GM19240 (cell line): ENCODE measurements at regions not wholly inside any gene's neighbourhood (a gene's known extent, or its start where the extent isn't known, plus 50 kb on each side); places are given as distances from the start of the nearest gene placed in this dataset.
"Not testable (repeated sequence)": the region's sequence is repeated elsewhere in the genome, so short reads cannot be mapped to it uniquely, and the experiment has no call there.

Source experiments
- DNase-seq: peaks from one replicate; pipeline ENCODE4 v3.0.0; 2011; ENCODE audit warnings: low spot score; ENCODE audit not compliant: insufficient read length

- DNase-seq = no peak
These were observed 158.9 kb downstream of the HINT1 start for GRCh38 chr5:131005963-131006684.

- DNase-seq = no peak
These were observed 163.5 kb downstream of the HINT1 start for GRCh38 chr5:131001507-131001906.

GRCh38 chr5:131000289-131000688 is 164.8 kb downstream of the HINT1 start:
- DNase-seq = no peak

DNA sequence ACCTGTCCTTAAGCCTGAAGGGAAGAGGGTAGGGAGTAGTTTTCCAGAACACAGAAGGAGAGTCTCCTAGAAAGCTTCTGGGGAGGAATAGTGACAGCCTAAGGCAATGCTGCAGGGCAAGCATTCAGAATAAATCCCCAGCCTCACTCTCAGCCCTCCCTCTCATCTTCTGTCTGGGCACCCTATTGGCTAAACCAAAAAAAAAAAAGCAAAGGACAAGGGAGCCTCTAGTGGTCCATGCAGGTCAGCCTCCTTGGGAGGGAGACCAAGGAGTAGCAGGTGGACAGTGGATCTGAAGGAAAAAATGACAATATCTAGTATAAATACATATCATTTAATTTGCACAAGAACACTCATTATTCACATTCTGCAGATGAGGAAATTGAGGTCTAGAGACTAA is 168.3 kb downstream of the HINT1 start:
- not testable (repeated sequence) for DNase-seq

DNA sequence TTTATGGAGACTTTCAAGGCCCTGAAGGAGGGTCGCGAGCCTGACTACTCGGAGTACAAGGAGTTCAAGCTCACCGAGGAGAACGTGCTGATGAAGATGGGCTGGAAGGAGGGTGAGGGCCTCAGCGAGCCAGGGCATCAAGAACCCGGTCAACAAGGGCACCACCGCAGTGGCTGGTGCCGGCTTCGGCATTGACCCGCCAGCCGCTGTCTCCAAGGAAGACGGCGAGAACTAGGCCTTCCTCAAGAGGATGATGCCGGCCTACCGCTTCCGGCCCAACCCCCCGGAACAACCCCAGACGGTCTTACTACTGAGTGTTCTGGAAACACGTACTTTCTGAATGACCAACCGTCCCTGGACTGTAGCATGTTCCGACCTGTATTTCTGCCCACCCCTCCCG is 169.2 kb downstream of the HINT1 start:
- no peak for DNase-seq

- DNase-seq = no peak
These were observed 169.9 kb downstream of the HINT1 start for GRCh38 chr5:130995254-130995515.

GRCh38 chr5:130994496-130995253 is 170.4 kb downstream of the HINT1 start:
- no peak for DNase-seq

- no peak for DNase-seq
These were observed 172.4 kb downstream of the HINT1 start for GRCh38 chr5:130992621-130993020.

- DNase-seq = no peak
These were observed 173.0 kb downstream of the HINT1 start for GRCh38 chr5:130992095-130992494.

DNA sequence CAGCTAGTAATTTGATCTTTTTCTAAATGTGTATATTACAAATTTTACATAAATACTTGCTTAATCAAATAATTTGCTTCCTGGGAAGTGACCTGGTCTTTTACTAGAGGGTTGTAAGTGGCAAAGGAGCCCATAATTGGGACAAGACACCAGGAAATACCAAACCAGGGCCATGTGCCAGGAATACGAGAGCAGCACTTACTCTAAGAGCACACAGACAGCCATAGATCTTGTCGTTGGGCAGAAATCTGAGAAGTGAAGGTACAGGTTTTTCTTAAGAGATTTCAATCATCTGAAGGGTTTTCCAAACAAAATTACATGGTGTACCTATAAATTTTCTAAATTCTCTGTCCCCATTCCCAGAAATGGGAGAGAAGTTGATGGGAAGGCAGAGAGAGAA is 179.3 kb downstream of the HINT1 start:
- no peak for DNase-seq

DNA sequence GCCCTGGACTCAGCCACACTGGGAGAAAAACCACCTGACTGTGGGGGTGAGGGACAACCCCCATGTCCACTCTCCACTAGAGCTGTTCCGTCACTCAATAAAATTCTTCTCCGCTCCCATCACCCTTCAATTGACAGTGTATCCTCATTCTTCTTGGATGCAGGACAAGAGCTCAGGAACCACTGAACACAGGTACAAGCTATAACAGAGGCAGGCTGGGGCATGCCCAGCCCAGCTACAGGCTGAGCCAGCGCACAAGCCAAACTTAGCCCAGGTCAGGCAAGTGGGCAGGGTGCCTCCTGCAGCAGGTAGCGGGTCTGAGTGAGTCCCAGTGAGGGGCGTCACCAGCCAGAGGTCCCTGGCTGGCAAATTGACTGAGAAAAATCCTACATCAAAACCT is 183.4 kb downstream of the HINT1 start:
- no peak for DNase-seq

DNA sequence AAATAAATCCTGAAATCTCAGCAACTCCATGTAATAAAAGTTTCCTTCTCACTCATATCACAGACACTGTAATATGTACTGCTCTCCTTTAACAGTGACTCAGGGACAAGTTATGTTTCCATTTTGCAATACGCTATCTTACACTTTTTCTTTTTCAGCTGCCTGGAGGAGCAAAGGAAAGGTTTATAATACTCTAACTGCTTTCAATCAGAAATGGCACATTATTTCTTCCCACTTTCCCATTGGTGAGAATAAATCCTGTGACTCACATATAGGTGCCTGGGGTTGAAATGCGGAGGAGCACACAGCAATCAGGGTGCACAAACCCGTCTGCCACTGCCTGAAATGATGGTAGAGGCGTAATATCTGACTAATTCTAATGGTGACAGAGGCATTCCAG is 186.6 kb downstream of the HINT1 start:
- DNase-seq = no peak

DNA sequence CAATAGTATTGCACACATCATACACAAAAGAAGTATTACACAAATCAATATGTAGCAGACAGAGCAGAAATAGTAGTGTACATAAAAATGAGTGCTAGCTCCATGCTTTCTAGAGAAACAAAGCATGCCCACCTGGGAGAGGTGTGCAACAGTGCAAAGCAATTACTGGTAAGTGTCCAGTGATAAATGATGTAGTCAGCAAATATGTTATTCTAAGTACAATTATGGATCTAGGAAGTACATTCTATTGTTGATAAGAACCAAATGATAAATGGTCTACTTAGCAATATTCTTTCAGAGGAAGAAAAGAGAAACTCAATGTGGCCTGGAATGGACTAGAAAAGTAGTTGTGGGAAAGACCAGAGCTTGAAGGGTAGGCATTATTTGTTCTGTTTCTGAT is 188.6 kb downstream of the HINT1 start:
- DNase-seq = no peak

GRCh38 chr5:130975847-130976246 is 189.2 kb downstream of the HINT1 start:
- DNase-seq = no peak

DNA sequence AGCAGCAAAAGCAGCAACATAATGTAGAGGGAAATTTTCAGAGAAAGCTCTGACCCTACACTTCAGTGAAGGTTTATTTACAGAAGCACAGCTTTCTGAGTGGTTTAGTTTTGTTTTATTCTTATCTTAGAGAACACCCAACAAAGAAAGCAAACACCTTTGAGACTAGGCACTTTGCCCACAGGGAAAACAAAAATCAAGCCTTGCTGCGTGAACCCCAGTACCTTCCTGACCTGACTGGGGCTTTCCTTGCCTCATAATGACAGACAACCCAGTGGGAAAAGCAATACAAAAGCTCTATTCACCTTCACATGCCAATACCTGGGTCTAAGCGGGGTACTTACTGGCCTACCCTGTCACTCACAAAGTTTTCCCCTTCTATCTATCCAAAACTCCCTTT is 189.8 kb downstream of the HINT1 start:
- no peak for DNase-seq

DNA sequence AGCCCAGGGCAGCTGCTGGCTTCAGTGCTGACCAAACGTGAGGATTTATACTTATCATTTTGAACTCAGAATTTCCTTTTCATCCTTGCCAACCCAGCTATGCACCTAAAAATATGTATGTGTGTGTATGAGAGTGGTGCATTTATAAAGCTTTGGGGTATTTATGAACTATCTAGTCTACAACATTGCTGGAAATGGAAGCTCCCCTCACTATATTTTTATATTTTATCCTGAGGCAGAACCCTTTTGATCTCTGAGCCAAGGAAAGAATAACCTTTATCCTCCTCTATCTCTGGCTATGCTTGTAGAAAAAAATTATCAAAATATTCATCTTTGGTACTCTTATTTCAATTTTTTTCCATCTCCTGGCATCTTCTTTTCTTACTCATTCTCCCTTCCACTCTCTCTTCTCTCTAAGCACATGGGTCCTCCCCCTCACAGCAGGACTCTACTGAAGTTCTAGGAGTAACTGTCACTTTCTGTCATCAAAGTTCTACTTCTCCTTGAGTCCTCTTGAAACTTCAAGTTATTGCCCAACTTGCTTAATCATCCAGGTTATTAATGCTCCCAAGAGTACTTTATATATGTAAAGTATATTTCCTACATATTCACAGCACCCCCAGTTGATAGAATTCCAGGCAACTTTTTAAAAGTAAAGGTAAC is 190.9 kb downstream of the HINT1 start:
- DNase-seq = no peak

DNA sequence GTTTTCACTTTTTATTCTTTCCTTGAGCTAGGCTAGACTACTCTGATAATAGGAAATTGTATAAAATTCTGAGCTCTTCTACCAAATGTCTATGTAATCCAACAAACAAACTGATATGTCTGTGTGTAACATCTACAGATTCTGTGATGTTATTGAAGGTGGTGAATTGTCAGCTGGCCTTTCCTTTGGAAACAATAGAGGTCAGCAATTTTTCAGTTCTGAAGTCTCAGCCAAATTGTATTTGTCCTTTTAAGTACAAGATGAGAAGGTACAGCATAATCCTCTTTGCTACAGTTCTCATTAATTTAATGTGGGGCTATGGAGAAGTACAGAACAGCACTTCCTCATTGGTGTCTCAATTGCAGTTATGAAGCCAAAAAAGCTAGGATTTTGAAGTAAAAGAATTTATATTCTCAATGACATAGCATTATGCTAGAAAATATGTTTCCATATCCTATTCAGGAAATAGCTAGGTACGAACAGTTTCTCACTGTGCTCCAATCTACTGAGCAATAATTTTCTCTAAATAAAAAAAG is 198.0 kb downstream of the HINT1 start:
- no peak for DNase-seq

DNA sequence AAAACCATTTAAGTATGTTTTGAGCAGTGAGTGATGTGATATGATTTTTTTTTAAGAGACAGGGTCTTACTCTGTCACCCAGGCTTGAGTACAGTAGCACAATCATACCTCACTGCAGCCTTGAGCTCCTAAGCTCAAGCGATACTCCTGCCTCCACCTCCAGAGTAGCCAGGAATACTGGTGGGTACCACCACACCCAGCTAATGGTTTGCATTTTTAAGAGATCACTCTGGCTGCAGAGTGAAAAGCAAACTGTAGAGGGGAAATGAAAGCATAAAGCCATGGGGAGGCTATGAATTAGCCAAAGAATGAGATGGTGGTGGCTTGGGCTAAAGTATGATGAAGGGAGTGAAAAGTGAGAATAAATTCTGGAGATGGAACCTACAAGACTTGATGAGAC is 199.1 kb downstream of the HINT1 start:
- DNase-seq = no peak

- DNase-seq = no peak
These were observed 199.7 kb downstream of the HINT1 start for GRCh38 chr5:130965360-130965759.

DNA sequence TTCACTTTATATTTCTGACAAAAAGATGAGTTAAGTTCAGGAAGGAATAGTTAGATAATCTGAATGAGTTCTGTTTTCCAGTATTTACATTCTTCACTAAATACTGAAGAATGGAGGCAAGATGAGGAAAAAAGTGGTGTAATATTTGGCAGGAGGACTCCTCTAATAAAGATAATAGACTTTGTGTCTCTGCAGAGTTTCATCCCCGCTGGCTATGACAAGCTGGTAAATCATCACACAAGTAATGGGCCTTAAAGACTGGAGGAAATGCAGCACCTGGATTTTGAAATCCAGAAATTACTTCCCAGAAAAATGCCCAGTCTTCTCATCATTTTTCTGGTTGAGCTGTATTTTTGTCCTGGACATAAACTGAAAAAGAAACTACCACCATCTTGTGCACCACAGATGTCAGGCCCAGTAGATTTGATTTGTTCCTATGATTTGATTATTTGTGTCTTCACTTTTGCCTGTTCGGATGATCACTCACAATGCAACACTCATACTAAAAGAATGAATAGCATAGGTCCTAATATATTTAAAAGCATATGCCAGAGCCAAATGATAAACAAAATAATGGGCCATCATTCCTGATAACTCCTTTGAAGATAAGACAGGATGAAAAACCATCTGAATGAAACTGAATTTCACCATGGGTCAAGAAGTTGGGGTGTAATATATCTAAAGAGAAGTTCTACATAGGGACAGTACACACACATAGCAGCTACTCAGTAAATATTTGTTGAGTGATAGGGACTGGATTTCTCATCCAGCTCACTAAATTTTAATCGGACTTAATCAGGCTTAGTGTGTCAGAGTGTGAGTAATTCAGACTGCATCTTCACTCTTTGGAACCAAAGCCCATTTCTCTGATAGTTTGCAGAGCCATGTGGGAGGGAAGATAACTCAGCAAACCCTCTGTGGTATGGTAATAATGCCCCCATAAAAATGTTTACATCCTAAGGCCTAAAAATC is 200.5 kb downstream of the HINT1 start:
- no peak for DNase-seq

GRCh38 chr5:130963798-130964197 is 201.3 kb downstream of the HINT1 start:
- DNase-seq = no peak
